Hepatocyte (in vitro differentiated cells): ENCODE measurements at regions not wholly inside any gene's neighbourhood (a gene's known extent, or its start where the extent isn't known, plus 50 kb on each side); places are given as distances from the start of the nearest gene placed in this dataset.

Source experiments
- DNase-seq: peaks from one replicate; pipeline ENCODE4 v3.0.0-alpha.2; 2016; ENCODE audit warnings: low spot score
- H2AFZ ChIP-seq: fragments of 200-600 bp; sonication (generic); 2 replicates; pipeline ENCODE4 v1.6.0; 2016; ENCODE audit warnings: antibody characterized with exemption, mild to moderate bottlenecking
- H3K27ac ChIP-seq: fragments of 200-600 bp; sonication (generic); 2 replicates; pipeline ENCODE4 v1.5.1; 2016; ENCODE audit warnings: mild to moderate bottlenecking
- H3K27me3 ChIP-seq: fragments of 200-600 bp; sonication (generic); 2 replicates; pipeline ENCODE4 v1.6.1; 2016
- H3K36me3 ChIP-seq: fragments of 200-600 bp; sonication (generic); replicated peaks from 2 replicates; pipeline ENCODE4 v1.5.1; 2016; ENCODE audit warnings: low read depth; ENCODE audit not compliant: insufficient read depth
- H3K4me1 ChIP-seq: fragments of 200-600 bp; sonication (generic); 2 replicates; pipeline ENCODE4 v1.5.1; 2016; ENCODE audit warnings: mild to moderate bottlenecking, moderate library complexity; ENCODE audit not compliant: insufficient read depth
- H3K4me2 ChIP-seq: fragments of 200-600 bp; sonication (generic); 2 replicates; pipeline ENCODE4 v1.6.0; 2016
- H3K4me3 ChIP-seq: fragments of 200-600 bp; sonication (generic); 2 replicates; pipeline ENCODE4 v1.5.1; 2016; ENCODE audit warnings: mild to moderate bottlenecking
- H3K79me2 ChIP-seq: fragments of 200-600 bp; sonication (generic); 2 replicates; pipeline ENCODE4 v1.6.0; 2017; ENCODE audit warnings: mild to moderate bottlenecking
- H3K9me2 ChIP-seq: fragments of 200-600 bp; sonication (generic); replicated peaks from 2 replicates; pipeline ENCODE4 v1.6.0; 2017; ENCODE audit warnings: mild to moderate bottlenecking; ENCODE audit not compliant: insufficient read depth
- H3K9me3 ChIP-seq: fragments of 200-600 bp; sonication (generic); 2 replicates; pipeline ENCODE4 v1.5.1; 2016; ENCODE audit warnings: low read depth, mild to moderate bottlenecking
- H4K20me1 ChIP-seq: fragments of 200-600 bp; sonication (generic); 2 replicates; pipeline ENCODE4 v1.6.0; 2016; ENCODE audit warnings: mild to moderate bottlenecking; ENCODE audit not compliant: insufficient read depth, poor library complexity, severe bottlenecking
- CTCF ChIP-seq: fragments of 200-600 bp; sonication (generic); IDR thresholded peaks from 2 replicates; pipeline ENCODE4 v1.5.1; 2016; ENCODE audit warnings: antibody characterized with exemption, mild to moderate bottlenecking; ENCODE audit not compliant: poor library complexity
- EZH2 ChIP-seq: fragments of 200-600 bp; sonication (generic); IDR thresholded peaks from 2 replicates; pipeline ENCODE4 v1.6.1; 2016; ENCODE audit warnings: antibody characterized with exemption, mild to moderate bottlenecking, borderline replicate concordance
- EZH2phosphoT487 ChIP-seq: fragments of 200-600 bp; sonication (generic); IDR thresholded peaks from one replicate; pipeline ENCODE4 v1.6.1; 2018; ENCODE audit warnings: antibody characterized with exemption, mild to moderate bottlenecking, low read depth, moderate library complexity; ENCODE audit not compliant: unreplicated experiment, severe bottlenecking
- WGBS: methylation state at CpG from one replicate; pipeline ENCODE4 v1.1.6; 2016; ENCODE audit warnings: low lambda C conversion rate; ENCODE audit errors: missing lambda C conversion rate; 5-methylcytosine and 5-hydroxymethylcytosine counted together

- no peaks in the 10 kb centered on the region for H3K36me3 ChIP-seq
- H4K20me1 ChIP-seq = no peaks in the 10 kb centered on the region
- no peaks in the 10 kb centered on the region for H3K79me2 ChIP-seq
- no peak for TF ChIP-seq EZH2
- TF ChIP-seq EZH2phosphoT487 = no peak
- no peak for TF ChIP-seq CTCF
- no peaks in the 10 kb centered on the region for H3K4me1 ChIP-seq
- H3K4me2 ChIP-seq = no peak overlapping the region
- DNase-seq = no peak
- no peak overlapping the region for H3K27ac ChIP-seq
- H3K27me3 ChIP-seq = no peaks in the 10 kb centered on the region
- no peaks in the 10 kb centered on the region for H3K9me2 ChIP-seq
- WGBS = 53% methylated on average over 4 of the region's 4 CpGs
- no peak overlapping the region for H2AFZ ChIP-seq
- no peak overlapping the region for H3K4me3 ChIP-seq
- H3K9me3 ChIP-seq = no peaks in the 10 kb centered on the region
Observed at GRCh38 chr10:59959504-59960018, 53.2 kb upstream of the CCDC6 start.

GRCh38 chr10:59958882-59959281 lies 52.5 kb upstream of the CCDC6 start:
- 79% methylated on average over 5 of the region's 5 CpGs for WGBS
- Histone ChIP-seq H2AFZ (no peak overlapping the region), H3K27me3 (no peaks in the 10 kb centered on the region), H4K20me1 (no peaks in the 10 kb centered on the region), H3K4me1 (no peaks in the 10 kb centered on the region), H3K4me2 (no peak overlapping the region), H3K79me2 (no peaks in the 10 kb centered on the region), H3K9me2 (no peaks in the 10 kb centered on the region), H3K27ac (no peak overlapping the region), H3K9me3 (no peaks in the 10 kb centered on the region), H3K36me3 (no peaks in the 10 kb centered on the region), H3K4me3 (no peak overlapping the region)
- no peak for TF ChIP-seq EZH2phosphoT487
- TF ChIP-seq EZH2 = no peak
- no peak for TF ChIP-seq CTCF
- DNase-seq = no peak

GRCh38 chr10:59957975-59958374 lies 51.6 kb upstream of the CCDC6 start:
- H3K79me2 ChIP-seq = no peaks in the 10 kb centered on the region
- no peaks in the 10 kb centered on the region for H3K9me3 ChIP-seq

More at GRCh38 chr10:59957975-59958374, 51.6 kb upstream of the CCDC6 start:
- Histone ChIP-seq H4K20me1 (no peaks in the 10 kb centered on the region), H3K4me2 (no peak overlapping the region), H3K27ac (no peak overlapping the region), H3K4me3 (no peak overlapping the region), H3K27me3 (no peaks in the 10 kb centered on the region), H2AFZ (no peak overlapping the region), H3K4me1 (no peaks in the 10 kb centered on the region), H3K36me3 (no peaks in the 10 kb centered on the region), H3K9me2 (no peaks in the 10 kb centered on the region)
- DNase-seq = no peak
- TF ChIP-seq CTCF (no peak), EZH2 (no peak)
